Liver (tissue), 3 donors: ENCODE measurements at regions not wholly inside any gene's neighbourhood (a gene's known extent, or its start where the extent isn't known, plus 50 kb on each side); places are given as distances from the start of the nearest gene placed in this dataset.

Source experiments
- ATF3 ChIP-seq: IDR thresholded peaks from 2 replicates; pipeline ENCODE4 v1.6.1; 2016; ENCODE audit warnings: antibody characterized with exemption
- CTCF ChIP-seq: fragments of 150-350 bp; IDR thresholded peaks from 2 replicates; pipeline ENCODE4 v1.5.1; 2017; ENCODE audit warnings: improper control_type of control experiment, low read depth, low read length; ENCODE audit not compliant: missing input control
- JUND ChIP-seq, 2 donors: IDR thresholded peaks; 2 replicates each; pipeline ENCODE4 v1.6.1; 2016; ENCODE audit warnings: antibody characterized with exemption in 2 of 2
- REST ChIP-seq: IDR thresholded peaks from 2 replicates; pipeline ENCODE4 v1.6.1; 2016; ENCODE audit warnings: antibody characterized with exemption, mild to moderate bottlenecking
- SP1 ChIP-seq: IDR thresholded peaks from 2 replicates; pipeline ENCODE4 v1.6.1; 2018; ENCODE audit warnings: antibody characterized with exemption, mild to moderate bottlenecking
- TAF1 ChIP-seq: conservative IDR thresholded peaks from 2 replicates; pipeline ENCODE4 v1.6.1; 2016; ENCODE audit warnings: antibody characterized with exemption, mild to moderate bottlenecking
- donor health status: healthy.
- donor health status: healthy.

DNA sequence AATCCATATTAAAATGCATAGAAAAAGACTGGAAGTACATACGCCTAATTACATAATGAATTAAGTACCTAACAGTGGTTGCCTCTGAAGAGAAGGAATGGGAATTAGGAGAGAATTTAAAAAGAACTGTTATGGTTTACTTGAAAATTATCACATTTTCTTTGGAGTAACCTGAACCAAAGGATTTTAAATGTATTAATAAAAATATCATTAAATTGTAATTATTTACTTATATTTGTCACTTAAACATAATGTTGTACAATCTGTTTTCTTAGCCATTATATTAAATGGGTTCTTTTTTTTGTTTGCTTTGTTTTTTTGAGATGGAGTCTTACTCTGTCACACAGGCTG lies 114.2 kb upstream of the SLC7A14 start:
- no peak for TF ChIP-seq CTCF
- TF ChIP-seq ATF3: no peak
- no peak for TF ChIP-seq JUND (IDR thresholded peaks at IDR 0.05)
- TF ChIP-seq SP1: no peak
- TF ChIP-seq REST: no peak
- no peak for TF ChIP-seq TAF1
